Small intestine (tissue), 7 donors: ENCODE measurements at regions not wholly inside any gene's neighbourhood (a gene's known extent, or its start where the extent isn't known, plus 50 kb on each side); places are given as distances from the start of the nearest gene placed in this dataset.

Source experiments
- DNase-seq, 2 donors: peaks; one replicate each; pipeline versions ENCODE4 v3.0.0 to v3.0.0-alpha.2; 2013
- FAIRE-seq: peaks from 2 replicates; lab custom pipeline; 2012; peaks lifted over from hg19 to GRCh38; lab: Jason Lieb, UNC
- H3K27ac ChIP-seq, 3 donors: one replicate each; pipeline ENCODE4 v1.5.1; 2013; ENCODE audit warnings: low read length in 2 of 3, mild to moderate bottlenecking in 2 of 3, control low read depth in 1 of 3, inconsistent platforms in 1 of 3, low read depth in 1 of 3, moderate library complexity in 1 of 3
- H3K27me3 ChIP-seq, 3 donors: one replicate each; pipeline ENCODE4 v1.6.1; 2013; ENCODE audit warnings: low read length in 3 of 3, inconsistent platforms in 1 of 3; ENCODE audit not compliant: control insufficient read depth in 3 of 3, insufficient read depth in 3 of 3
- H3K36me3 ChIP-seq, 3 donors: one replicate each; pipeline ENCODE4 v1.6.1; 2013; ENCODE audit warnings: low read length in 3 of 3, inconsistent platforms in 1 of 3, low read depth in 1 of 3, mild to moderate bottlenecking in 1 of 3, moderate library complexity in 1 of 3; ENCODE audit not compliant: control insufficient read depth in 3 of 3, insufficient read depth in 2 of 3
- H3K4me1 ChIP-seq, 3 donors: one replicate each; pipeline ENCODE4 v1.6.1; 2013; ENCODE audit warnings: low read length in 2 of 3, inconsistent platforms in 1 of 3, low read depth in 1 of 3, mild to moderate bottlenecking in 1 of 3, moderate library complexity in 1 of 3; ENCODE audit not compliant: control insufficient read depth in 3 of 3, insufficient read depth in 2 of 3
- H3K4me3 ChIP-seq, 3 donors: one replicate each; pipeline ENCODE4 v1.5.1; 2013; ENCODE audit warnings: low read length in 3 of 3, control low read depth in 1 of 3, inconsistent platforms in 1 of 3, low read depth in 1 of 3, mild to moderate bottlenecking in 1 of 3, moderate library complexity in 1 of 3
- H3K9me3 ChIP-seq, 2 donors: one replicate each; pipeline ENCODE4 v1.6.1; 2013; ENCODE audit warnings: low read depth in 1 of 2, low read length in 1 of 2; ENCODE audit not compliant: control insufficient read depth in 2 of 2, insufficient read depth in 1 of 2
- WGBS, 3 donors: extraction: QIAGEN DNeasy Blood & Tissue Kit; methylation state at CpG; one replicate each; pipeline ENCODE4 v1.1.7; 2013; 5-methylcytosine and 5-hydroxymethylcytosine counted together
- donor health status: healthy with polysubstance abuse.
- donor health status: control.
- donor health status: control.
- donor health status: Bipolar disorder and iron deficiency.
- donor health status: healthy.

DNA sequence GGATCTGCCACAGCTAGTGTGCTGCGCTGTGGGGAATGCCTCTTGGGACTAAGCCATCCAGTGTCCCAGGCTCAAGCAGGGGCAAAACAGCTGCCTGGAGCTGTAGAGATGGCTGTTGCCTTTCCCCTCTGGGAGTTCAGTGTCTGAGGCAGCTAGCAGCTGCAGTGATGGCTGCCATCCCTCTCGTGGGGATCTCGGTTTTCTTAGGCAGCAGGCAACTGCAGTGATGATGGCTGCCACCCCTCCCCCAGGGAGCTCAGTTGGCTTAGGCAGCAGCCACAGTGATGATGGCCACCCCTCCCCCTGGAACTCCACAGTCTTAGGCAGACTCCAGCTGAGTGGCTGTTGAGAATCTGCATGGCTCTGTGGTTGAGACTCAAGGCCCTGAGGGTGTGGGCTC is 1389.2 kb upstream of the NUDT12 start:
- no peaks in the 10 kb centered on the region for H3K9me3 ChIP-seq
- DNase-seq (no peak), FAIRE-seq (no peak)
- no peak overlapping the region for H3K4me3 ChIP-seq
- peaks cover 0 to 3% (median 0%) of the 10 kb centered on the region in 3 donors for H3K4me1 ChIP-seq
- H3K27me3 ChIP-seq, result no peaks in the 10 kb centered on the region
- no peak overlapping the region for H3K27ac ChIP-seq
- WGBS, 3 donors, result 70 to 79% (median 75%) methylated on average over 3 of the region's 3 CpGs
- no peaks in the 10 kb centered on the region for H3K36me3 ChIP-seq

- DNase-seq (peak in 1 of 2 donors; percentile 67), FAIRE-seq (no peak)
- no peaks in the 10 kb centered on the region for H3K9me3 ChIP-seq
- peaks cover 0 to 3% (median 0%) of the 10 kb centered on the region in 3 donors for H3K4me1 ChIP-seq
- H3K4me3 ChIP-seq, result no peak overlapping the region
- no peaks in the 10 kb centered on the region for H3K36me3 ChIP-seq
- whole genome bisulfite sequencing, 3 donors, result 24 to 64% (median 51%) methylated on average over 1 of the region's 1 CpG
- no peaks in the 10 kb centered on the region for H3K27me3 ChIP-seq
- no peak overlapping the region for H3K27ac ChIP-seq
Measured at GRCh38 chr5:104947076-104947475, 1384.5 kb upstream of the NUDT12 start.

- 58 to 68% (median 67%) methylated on average over 1 of the region's 1 CpG for WGBS, 3 donors
- FAIRE-seq, result no peak
- Histone ChIP-seq H3K9me3 (no peaks in the 10 kb centered on the region), H3K4me3 (no peak overlapping the region), H3K36me3 (no peaks in the 10 kb centered on the region), H3K27me3 (no peaks in the 10 kb centered on the region), H3K4me1 (peaks cover 0 to 3% (median 0%) of the 10 kb centered on the region in 3 donors), H3K27ac (no peak overlapping the region)
- peak in 1 of 2 donors; percentile 29 for DNase-seq
Measured at GRCh38 chr5:104942735-104943134, 1380.1 kb upstream of the NUDT12 start.

- H3K36me3 ChIP-seq, result no peaks in the 10 kb centered on the region
- H3K4me1 ChIP-seq, result no peaks in the 10 kb centered on the region
- H3K27ac ChIP-seq, result no peak overlapping the region
- no peaks in the 10 kb centered on the region for H3K9me3 ChIP-seq
- no peak overlapping the region for H3K4me3 ChIP-seq
- DNase-seq (peak in 1 of 2 donors; percentile 9), FAIRE-seq (no peak)
- WGBS, 3 donors, result 82 to 91% (median 88%) methylated on average over 2 of the region's 2 CpGs
- no peaks in the 10 kb centered on the region for H3K27me3 ChIP-seq
Measured at GRCh38 chr5:104941030-104941645, 1378.5 kb upstream of the NUDT12 start.

GRCh38 chr5:104937598-104937997 is 1375.0 kb upstream of the NUDT12 start:
- no peaks in the 10 kb centered on the region for H3K27me3 ChIP-seq
- H3K36me3 ChIP-seq, result no peaks in the 10 kb centered on the region
- no peaks in the 10 kb centered on the region for H3K9me3 ChIP-seq
- H3K4me1 ChIP-seq, result no peaks in the 10 kb centered on the region
- WGBS, 3 donors, result 83 to 96% (median 87%) methylated on average over 1 of the region's 1 CpG
- FAIRE-seq (no peak), DNase-seq (no peak)
- H3K27ac ChIP-seq, result no peak overlapping the region
- no peak overlapping the region for H3K4me3 ChIP-seq

GRCh38 chr5:104932431-104932830 is 1369.8 kb upstream of the NUDT12 start:
- FAIRE-seq (no peak), DNase-seq (no peak)
- WGBS, 3 donors, result 65 to 86% (median 68%) methylated on average over 2 of the region's 2 CpGs
- Histone ChIP-seq H3K27ac (no peak overlapping the region), H3K4me3 (no peak overlapping the region), H3K27me3 (no peaks in the 10 kb centered on the region), H3K4me1 (no peaks in the 10 kb centered on the region), H3K36me3 (no peaks in the 10 kb centered on the region), H3K9me3 (peaks cover 2 to 4% of the 10 kb centered on the region in 2 donors)

DNA sequence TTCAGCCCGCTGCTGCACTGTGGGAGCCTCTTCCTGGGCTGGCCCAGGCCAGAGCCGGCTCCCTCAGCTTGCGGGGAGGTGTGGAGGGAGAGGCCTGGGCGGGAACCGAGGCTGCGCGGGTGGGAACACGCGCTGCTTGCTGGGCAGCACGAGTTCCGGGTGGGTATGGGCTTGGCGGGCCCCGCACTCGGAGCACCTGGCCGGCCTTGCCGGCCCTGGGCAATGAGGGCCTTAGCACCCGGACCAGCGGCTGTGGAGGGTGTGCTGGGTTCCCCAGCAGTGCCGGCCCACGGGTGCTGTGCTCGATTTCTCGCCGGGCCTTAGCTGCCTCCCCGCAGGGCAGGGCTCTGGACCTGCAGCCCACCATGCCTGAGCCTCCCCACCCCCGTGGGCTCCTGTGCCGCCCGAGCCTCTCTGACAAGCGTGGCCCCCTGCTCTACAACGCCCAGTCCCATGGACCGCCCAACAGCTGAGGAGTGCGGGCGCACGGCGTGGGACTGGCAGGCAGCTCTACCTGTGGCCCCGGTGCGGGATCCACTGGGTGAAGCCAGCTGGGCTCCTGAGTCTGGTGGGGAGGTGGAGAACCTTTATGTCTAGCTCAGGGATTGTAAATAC is 1366.4 kb upstream of the NUDT12 start:
- Histone ChIP-seq H3K27me3 (no peaks in the 10 kb centered on the region), H3K27ac (no peak overlapping the region), H3K4me3 (no peak overlapping the region), H3K4me1 (no peaks in the 10 kb centered on the region), H3K36me3 (no peaks in the 10 kb centered on the region), H3K9me3 (peaks cover 2 to 8% of the 10 kb centered on the region in 2 donors)
- DNase-seq, result no peak
- WGBS, 3 donors, result 90 to 95% (median 90%) methylated on average over 34 to 36 of the region's 36 CpGs
- FAIRE-seq, result no peak

- Histone ChIP-seq H3K4me3 (no peak overlapping the region), H3K36me3 (no peaks in the 10 kb centered on the region), H3K9me3 (no peaks in the 10 kb centered on the region), H3K27me3 (no peaks in the 10 kb centered on the region), H3K27ac (no peak overlapping the region), H3K4me1 (no peaks in the 10 kb centered on the region)
- no peak for DNase-seq
- no peak for FAIRE-seq
- WGBS, 3 donors, result 28 to 68% (median 36%) methylated on average over 1 of the region's 1 CpG
Measured at GRCh38 chr5:104915226-104915625, 1352.6 kb upstream of the NUDT12 start.
